WTC11 (cell line): ENCODE measurements at regions not wholly inside any gene's neighbourhood (a gene's known extent, or its start where the extent isn't known, plus 50 kb on each side); places are given as distances from the start of the nearest gene placed in this dataset.

ENCODE experiments used
- ATAC-seq: fragments of 200-7000 bp; cut with Tn5 transposase; 2 replicates; pipeline ENCODE4 v1.10.0; 2021; ENCODE audit warnings: mild to moderate bottlenecking, moderate library complexity
- CTCF ChIA-PET: fragments of 300-600 bp; sonication (Branson Sonifier 250); formaldehyde crosslinking; loops from one replicate; lab custom pipeline; 2021; ENCODE audit warnings: antibody characterized with exemption; lab: Charles Lee
- POLR2A ChIA-PET: fragments of 350-600 bp; sonication (Branson Sonifier 250); formaldehyde crosslinking; loops from one replicate; lab custom pipeline; 2021; ENCODE audit warnings: antibody characterized with exemption; lab: Charles Lee
- DNase-seq: peaks from one replicate; pipeline ENCODE4 v3.0.0; 2021; ENCODE audit warnings: low spot score
- H3K27ac Mint-ChIP-seq: 2 replicates; pipeline ENCODE4 v1.8.0; 2021; ENCODE audit warnings: mixed read lengths
- H3K27me3 Mint-ChIP-seq: 2 replicates; pipeline ENCODE4 v1.8.0; 2021; ENCODE audit warnings: low read depth, mild to moderate bottlenecking, moderate library complexity, mixed read lengths
- H3K36me3 Mint-ChIP-seq: 2 replicates; pipeline ENCODE4 v1.8.0; 2021; ENCODE audit warnings: mixed read lengths
- H3K4me1 Mint-ChIP-seq: 2 replicates; pipeline ENCODE4 v1.8.0; 2022; ENCODE audit warnings: mixed read lengths
- H3K4me3 Mint-ChIP-seq: 2 replicates; pipeline ENCODE4 v1.8.0; 2021; ENCODE audit warnings: mild to moderate bottlenecking, moderate library complexity, mixed read lengths
- H3K9me3 Mint-ChIP-seq: 2 replicates; pipeline ENCODE4 v1.8.0; 2021; ENCODE audit warnings: mixed read lengths
- ATF1 ChIP-seq: sonication (generic); formaldehyde crosslinking; IDR thresholded peaks from 2 replicates; pipeline ENCODE4 v1.8.1; 2023; ENCODE audit warnings: mild to moderate bottlenecking, moderate library complexity, missing genetic modification reagents
- CBFB ChIP-seq: sonication (generic); formaldehyde crosslinking; IDR thresholded peaks from 2 replicates; pipeline ENCODE4 v1.8.1; 2022; ENCODE audit warnings: mild to moderate bottlenecking, low read depth, missing genetic modification reagents
- CREB1 ChIP-seq: sonication (generic); formaldehyde crosslinking; IDR thresholded peaks from 2 replicates; pipeline ENCODE4 v1.8.0; 2023; ENCODE audit warnings: mild to moderate bottlenecking, missing genetic modification reagents
- CREM ChIP-seq: sonication (generic); formaldehyde crosslinking; IDR thresholded peaks from 2 replicates; pipeline ENCODE4 v1.8.1; 2022; ENCODE audit warnings: mild to moderate bottlenecking, missing genetic modification reagents, moderate library complexity
- ESRRA ChIP-seq: sonication (generic); formaldehyde crosslinking; IDR thresholded peaks from 2 replicates; pipeline ENCODE4 v1.8.1; 2022; ENCODE audit warnings: mild to moderate bottlenecking, missing genetic modification reagents, borderline replicate concordance
- GTF2I ChIP-seq: fragments of 250-450 bp; sonication (Bioruptor Pico); conservative IDR thresholded peaks from 2 replicates; pipeline ENCODE4 v1.4.0; 2021; ENCODE audit warnings: mild to moderate bottlenecking
- IRF2 ChIP-seq: sonication (generic); formaldehyde crosslinking; IDR thresholded peaks from 2 replicates; pipeline ENCODE4 v1.8.0; 2022; ENCODE audit warnings: low read depth, missing genetic modification reagents, borderline replicate concordance
- JAZF1 ChIP-seq: fragments of 250-450 bp; sonication (Bioruptor Pico); IDR thresholded peaks from 2 replicates; pipeline ENCODE4 v1.9.0; 2021; ENCODE audit warnings: moderate library complexity, mild to moderate bottlenecking, inconsistent platforms
- MXD4 ChIP-seq: fragments of 250-450 bp; sonication (Bioruptor Pico); IDR thresholded peaks from 2 replicates; pipeline ENCODE4 v1.8.0; 2021; ENCODE audit warnings: mild to moderate bottlenecking, moderate library complexity, borderline replicate concordance
- NFE2L1 ChIP-seq: sonication (generic); formaldehyde crosslinking; IDR thresholded peaks from 2 replicates; pipeline ENCODE4 v1.8.1; 2023; ENCODE audit warnings: missing genetic modification reagents
- NFYB ChIP-seq: sonication (generic); formaldehyde crosslinking; conservative IDR thresholded peaks from 2 replicates; pipeline ENCODE4 v1.8.0; 2022; ENCODE audit warnings: low read depth, missing genetic modification reagents
- NR2C2 ChIP-seq: sonication (generic); formaldehyde crosslinking; IDR thresholded peaks from 2 replicates; pipeline ENCODE4 v1.8.0; 2022; ENCODE audit warnings: mild to moderate bottlenecking, missing genetic modification reagents
- OVOL2 ChIP-seq: fragments of 250-450 bp; sonication (Bioruptor Pico); IDR thresholded peaks from 2 replicates; pipeline ENCODE4 v1.9.0; 2021; ENCODE audit warnings: mild to moderate bottlenecking, borderline replicate concordance
- RELA ChIP-seq: sonication (generic); formaldehyde crosslinking; IDR thresholded peaks from 2 replicates; pipeline ENCODE4 v1.8.1; 2022; ENCODE audit warnings: missing genetic modification reagents, mild to moderate bottlenecking, borderline replicate concordance
- RORB ChIP-seq: fragments of 250-450 bp; sonication (Bioruptor Pico); IDR thresholded peaks from 2 replicates; pipeline ENCODE4 v1.9.0; 2021; ENCODE audit warnings: mild to moderate bottlenecking
- SMAD4 ChIP-seq: sonication (generic); formaldehyde crosslinking; IDR thresholded peaks from 2 replicates; pipeline ENCODE4 v1.8.0; 2022; ENCODE audit warnings: mild to moderate bottlenecking, missing genetic modification reagents
- SOX15 ChIP-seq: fragments of 250-450 bp; sonication (Bioruptor Pico); IDR thresholded peaks from 2 replicates; pipeline ENCODE4 v1.9.0; 2021; ENCODE audit warnings: mild to moderate bottlenecking
- TEAD1 ChIP-seq: sonication (generic); formaldehyde crosslinking; IDR thresholded peaks from 2 replicates; pipeline ENCODE4 v1.8.0; 2022; ENCODE audit warnings: mild to moderate bottlenecking, missing genetic modification reagents
- TEAD4 ChIP-seq: sonication (generic); formaldehyde crosslinking; IDR thresholded peaks from 2 replicates; pipeline ENCODE4 v1.8.0; 2022; ENCODE audit warnings: mild to moderate bottlenecking, missing genetic modification reagents
- TP53 ChIP-seq: sonication (generic); formaldehyde crosslinking; IDR thresholded peaks from 2 replicates; pipeline ENCODE4 v1.8.1; 2023; ENCODE audit warnings: mild to moderate bottlenecking, missing genetic modification reagents
- ZBTB21 ChIP-seq: sonication (generic); formaldehyde crosslinking; IDR thresholded peaks from 2 replicates; pipeline ENCODE4 v1.8.1; 2023; ENCODE audit warnings: mild to moderate bottlenecking, missing genetic modification reagents, borderline replicate concordance
- ZNF138 ChIP-seq: sonication (generic); formaldehyde crosslinking; conservative IDR thresholded peaks from 2 replicates; pipeline ENCODE4 v1.8.1; 2022; ENCODE audit warnings: mild to moderate bottlenecking, moderate library complexity, missing genetic modification reagents
- ZNF232 ChIP-seq: sonication (generic); formaldehyde crosslinking; IDR thresholded peaks from 2 replicates; pipeline ENCODE4 v1.8.0; 2022; ENCODE audit warnings: mild to moderate bottlenecking, missing genetic modification reagents
- TF ChIP-seq, protein P1 (sequence below): fragments of 250-450 bp; sonication (Bioruptor Pico); IDR thresholded peaks from 2 replicates; pipeline ENCODE4 v1.9.0; 2021; ENCODE audit warnings: mild to moderate bottlenecking
- TF ChIP-seq, protein P2 (sequence below): sonication (generic); formaldehyde crosslinking; IDR thresholded peaks from 2 replicates; pipeline ENCODE4 v1.8.1; 2023; ENCODE audit warnings: mild to moderate bottlenecking, missing genetic modification reagents, moderate library complexity
- TF ChIP-seq, protein P3 (sequence below): sonication (generic); formaldehyde crosslinking; IDR thresholded peaks from 2 replicates; pipeline ENCODE4 v1.8.1; 2022; ENCODE audit warnings: mild to moderate bottlenecking, missing genetic modification reagents, moderate library complexity, borderline replicate concordance
- TF ChIP-seq, protein P4 (sequence below): sonication (generic); formaldehyde crosslinking; IDR thresholded peaks from 2 replicates; pipeline ENCODE4 v1.8.1; 2023; ENCODE audit warnings: mild to moderate bottlenecking, missing genetic modification reagents, moderate library complexity
- TF ChIP-seq, protein P5 (sequence below): sonication (generic); formaldehyde crosslinking; IDR thresholded peaks from 2 replicates; pipeline ENCODE4 v1.8.1; 2022; ENCODE audit warnings: mild to moderate bottlenecking, moderate library complexity, missing genetic modification reagents
- TF ChIP-seq, protein P6 (sequence below): fragments of 250-450 bp; sonication (Bioruptor Pico); IDR thresholded peaks from 2 replicates; pipeline ENCODE4 v1.9.0; 2021; ENCODE audit warnings: mild to moderate bottlenecking, borderline replicate concordance
- TF ChIP-seq, protein P7 (sequence below): fragments of 250-450 bp; sonication (Bioruptor Pico); IDR thresholded peaks from 2 replicates; pipeline ENCODE4 v1.9.0; 2021; ENCODE audit warnings: moderate library complexity, mild to moderate bottlenecking, inconsistent platforms, borderline replicate concordance

DNA sequence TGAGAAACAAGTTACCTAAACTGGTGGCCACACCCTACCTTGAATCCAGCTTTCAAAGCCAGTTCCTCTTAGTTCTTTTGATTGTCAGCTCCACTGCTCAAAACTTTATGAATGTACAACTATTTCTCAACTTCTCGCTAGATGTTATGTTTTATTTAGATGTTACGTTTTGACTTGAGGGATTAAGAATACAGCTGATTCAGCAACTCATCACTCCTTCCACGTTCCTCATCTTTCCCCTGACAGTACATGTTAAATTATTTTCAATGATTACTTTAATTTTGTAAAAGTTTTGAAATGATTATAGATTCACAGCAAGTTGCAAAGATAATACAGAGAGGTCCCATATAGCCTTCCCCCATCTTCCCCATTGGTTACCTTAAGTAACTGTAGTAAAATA lies 553.4 kb downstream of the GALR1 start:
- peaks cover 73% of the 10 kb centered on the region for H3K9me3 Mint-ChIP-seq
- TF ChIP-seq CREB1 (no peak), CREM (CRISPR knock-in tag) (no peak), SOX15 (CRISPR knock-in tag) (no peak), ZNF138 (CRISPR knock-in tag) (no peak), NFYB (CRISPR knock-in tag) (no peak), GTF2I (no peak), TEAD4 (CRISPR knock-in tag) (no peak), JAZF1 (CRISPR knock-in tag) (no peak), RORB (CRISPR knock-in tag) (no peak), ZNF232 (no peak), MXD4 (CRISPR knock-in tag) (no peak), ATF1 (CRISPR knock-in tag) (no peak), CBFB (no peak)
- TF ChIP-seq, protein P1, sequence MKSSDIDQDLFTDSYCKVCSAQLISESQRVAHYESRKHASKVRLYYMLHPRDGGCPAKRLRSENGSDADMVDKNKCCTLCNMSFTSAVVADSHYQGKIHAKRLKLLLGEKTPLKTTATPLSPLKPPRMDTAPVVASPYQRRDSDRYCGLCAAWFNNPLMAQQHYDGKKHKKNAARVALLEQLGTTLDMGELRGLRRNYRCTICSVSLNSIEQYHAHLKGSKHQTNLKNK (CRISPR knock-in tag), result no peak
- TF ChIP-seq, protein P2, sequence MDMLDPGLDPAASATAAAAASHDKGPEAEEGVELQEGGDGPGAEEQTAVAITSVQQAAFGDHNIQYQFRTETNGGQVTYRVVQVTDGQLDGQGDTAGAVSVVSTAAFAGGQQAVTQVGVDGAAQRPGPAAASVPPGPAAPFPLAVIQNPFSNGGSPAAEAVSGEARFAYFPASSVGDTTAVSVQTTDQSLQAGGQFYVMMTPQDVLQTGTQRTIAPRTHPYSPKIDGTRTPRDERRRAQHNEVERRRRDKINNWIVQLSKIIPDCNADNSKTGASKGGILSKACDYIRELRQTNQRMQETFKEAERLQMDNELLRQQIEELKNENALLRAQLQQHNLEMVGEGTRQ (CRISPR knock-in tag), result no peak
- TF ChIP-seq, protein P3, sequence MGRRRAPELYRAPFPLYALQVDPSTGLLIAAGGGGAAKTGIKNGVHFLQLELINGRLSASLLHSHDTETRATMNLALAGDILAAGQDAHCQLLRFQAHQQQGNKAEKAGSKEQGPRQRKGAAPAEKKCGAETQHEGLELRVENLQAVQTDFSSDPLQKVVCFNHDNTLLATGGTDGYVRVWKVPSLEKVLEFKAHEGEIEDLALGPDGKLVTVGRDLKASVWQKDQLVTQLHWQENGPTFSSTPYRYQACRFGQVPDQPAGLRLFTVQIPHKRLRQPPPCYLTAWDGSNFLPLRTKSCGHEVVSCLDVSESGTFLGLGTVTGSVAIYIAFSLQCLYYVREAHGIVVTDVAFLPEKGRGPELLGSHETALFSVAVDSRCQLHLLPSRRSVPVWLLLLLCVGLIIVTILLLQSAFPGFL (CRISPR knock-in tag), result no peak
- TF ChIP-seq, protein P4, sequence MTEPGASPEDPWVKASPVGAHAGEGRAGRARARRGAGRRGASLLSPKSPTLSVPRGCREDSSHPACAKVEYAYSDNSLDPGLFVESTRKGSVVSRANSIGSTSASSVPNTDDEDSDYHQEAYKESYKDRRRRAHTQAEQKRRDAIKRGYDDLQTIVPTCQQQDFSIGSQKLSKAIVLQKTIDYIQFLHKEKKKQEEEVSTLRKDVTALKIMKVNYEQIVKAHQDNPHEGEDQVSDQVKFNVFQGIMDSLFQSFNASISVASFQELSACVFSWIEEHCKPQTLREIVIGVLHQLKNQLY, result no peak
- TF ChIP-seq, protein P5, sequence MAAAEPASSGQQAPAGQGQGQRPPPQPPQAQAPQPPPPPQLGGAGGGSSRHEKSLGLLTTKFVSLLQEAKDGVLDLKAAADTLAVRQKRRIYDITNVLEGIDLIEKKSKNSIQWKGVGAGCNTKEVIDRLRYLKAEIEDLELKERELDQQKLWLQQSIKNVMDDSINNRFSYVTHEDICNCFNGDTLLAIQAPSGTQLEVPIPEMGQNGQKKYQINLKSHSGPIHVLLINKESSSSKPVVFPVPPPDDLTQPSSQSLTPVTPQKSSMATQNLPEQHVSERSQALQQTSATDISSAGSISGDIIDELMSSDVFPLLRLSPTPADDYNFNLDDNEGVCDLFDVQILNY, result no peak
- no peaks in the 10 kb centered on the region for H3K4me1 Mint-ChIP-seq
- peaks cover 17% of the 10 kb centered on the region for H3K36me3 Mint-ChIP-seq
- H3K4me3 Mint-ChIP-seq, result no peak overlapping the region
- H3K27me3 Mint-ChIP-seq, result no peaks in the 10 kb centered on the region; the same call in 1 of the 2 replicates
- POLR2A ChIA-PET, result no interaction called here
- DNase-seq (no peak), ATAC-seq (no peak)
- H3K27ac Mint-ChIP-seq, result no peak overlapping the region
- CTCF ChIA-PET, result no interaction called here

DNA sequence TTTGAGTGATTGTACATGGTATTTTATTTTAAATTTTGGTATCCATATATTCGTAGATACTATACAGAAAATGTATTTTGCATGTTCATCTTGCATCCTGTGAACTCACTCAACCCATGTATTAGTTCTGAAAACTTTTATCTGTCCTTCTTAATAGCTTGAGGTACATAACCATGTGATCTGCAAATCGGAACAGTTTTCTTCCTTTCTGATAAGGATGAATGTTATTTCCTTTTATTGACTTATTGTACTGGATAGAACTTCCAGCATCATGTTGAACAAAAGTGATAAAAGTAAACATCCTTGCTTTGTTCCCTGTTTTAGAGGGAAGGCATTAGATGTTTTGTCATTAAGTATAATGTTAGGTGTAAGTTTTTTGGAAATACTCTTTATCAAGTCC lies 554.7 kb downstream of the GALR1 start:
- peaks cover 14% of the 10 kb centered on the region for H3K36me3 Mint-ChIP-seq
- ChIA-PET CTCF (no interaction called here), POLR2A (no interaction called here)
- H3K9me3 Mint-ChIP-seq, result peaks cover 76% of the 10 kb centered on the region
- no peaks in the 10 kb centered on the region for H3K4me1 Mint-ChIP-seq
- no peaks in the 10 kb centered on the region; the same call in none of the 2 replicates for H3K27me3 Mint-ChIP-seq
- ATAC-seq (no peak), DNase-seq (no peak)
- no peak overlapping the region for H3K27ac Mint-ChIP-seq
- H3K4me3 Mint-ChIP-seq, result no peak overlapping the region
- TF ChIP-seq RELA (CRISPR knock-in tag) (no peak), TEAD1 (CRISPR knock-in tag) (no peak), IRF2 (CRISPR knock-in tag) (no peak), TP53 (CRISPR knock-in tag) (no peak), OVOL2 (no peak), TEAD4 (CRISPR knock-in tag) (no peak), NR2C2 (CRISPR knock-in tag) (no peak), ZBTB21 (CRISPR knock-in tag) (no peak), SMAD4 (CRISPR knock-in tag) (no peak), NFE2L1 (no peak), ESRRA (CRISPR knock-in tag) (no peak)
- TF ChIP-seq, protein P6, sequence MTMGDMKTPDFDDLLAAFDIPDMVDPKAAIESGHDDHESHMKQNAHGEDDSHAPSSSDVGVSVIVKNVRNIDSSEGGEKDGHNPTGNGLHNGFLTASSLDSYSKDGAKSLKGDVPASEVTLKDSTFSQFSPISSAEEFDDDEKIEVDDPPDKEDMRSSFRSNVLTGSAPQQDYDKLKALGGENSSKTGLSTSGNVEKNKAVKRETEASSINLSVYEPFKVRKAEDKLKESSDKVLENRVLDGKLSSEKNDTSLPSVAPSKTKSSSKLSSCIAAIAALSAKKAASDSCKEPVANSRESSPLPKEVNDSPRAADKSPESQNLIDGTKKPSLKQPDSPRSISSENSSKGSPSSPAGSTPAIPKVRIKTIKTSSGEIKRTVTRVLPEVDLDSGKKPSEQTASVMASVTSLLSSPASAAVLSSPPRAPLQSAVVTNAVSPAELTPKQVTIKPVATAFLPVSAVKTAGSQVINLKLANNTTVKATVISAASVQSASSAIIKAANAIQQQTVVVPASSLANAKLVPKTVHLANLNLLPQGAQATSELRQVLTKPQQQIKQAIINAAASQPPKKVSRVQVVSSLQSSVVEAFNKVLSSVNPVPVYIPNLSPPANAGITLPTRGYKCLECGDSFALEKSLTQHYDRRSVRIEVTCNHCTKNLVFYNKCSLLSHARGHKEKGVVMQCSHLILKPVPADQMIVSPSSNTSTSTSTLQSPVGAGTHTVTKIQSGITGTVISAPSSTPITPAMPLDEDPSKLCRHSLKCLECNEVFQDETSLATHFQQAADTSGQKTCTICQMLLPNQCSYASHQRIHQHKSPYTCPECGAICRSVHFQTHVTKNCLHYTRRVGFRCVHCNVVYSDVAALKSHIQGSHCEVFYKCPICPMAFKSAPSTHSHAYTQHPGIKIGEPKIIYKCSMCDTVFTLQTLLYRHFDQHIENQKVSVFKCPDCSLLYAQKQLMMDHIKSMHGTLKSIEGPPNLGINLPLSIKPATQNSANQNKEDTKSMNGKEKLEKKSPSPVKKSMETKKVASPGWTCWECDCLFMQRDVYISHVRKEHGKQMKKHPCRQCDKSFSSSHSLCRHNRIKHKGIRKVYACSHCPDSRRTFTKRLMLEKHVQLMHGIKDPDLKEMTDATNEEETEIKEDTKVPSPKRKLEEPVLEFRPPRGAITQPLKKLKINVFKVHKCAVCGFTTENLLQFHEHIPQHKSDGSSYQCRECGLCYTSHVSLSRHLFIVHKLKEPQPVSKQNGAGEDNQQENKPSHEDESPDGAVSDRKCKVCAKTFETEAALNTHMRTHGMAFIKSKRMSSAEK (CRISPR knock-in tag), result no peak
- TF ChIP-seq, protein P5, result no peak
- TF ChIP-seq, protein P7, sequence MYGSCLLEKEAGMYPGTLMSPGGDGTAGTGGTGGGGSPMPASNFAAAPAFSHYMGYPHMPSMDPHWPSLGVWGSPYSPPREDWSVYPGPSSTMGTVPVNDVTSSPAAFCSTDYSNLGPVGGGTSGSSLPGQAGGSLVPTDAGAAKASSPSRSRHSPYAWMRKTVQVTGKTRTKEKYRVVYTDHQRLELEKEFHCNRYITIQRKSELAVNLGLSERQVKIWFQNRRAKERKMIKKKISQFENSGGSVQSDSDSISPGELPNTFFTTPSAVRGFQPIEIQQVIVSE (CRISPR knock-in tag), result no peak
